Dedifferentiated amniotic fluid mesenchymal stem cell (primary cell): ENCODE measurements at regions not wholly inside any gene's neighbourhood (a gene's known extent, or its start where the extent isn't known, plus 50 kb on each side); places are given as distances from the start of the nearest gene placed in this dataset.

Source experiments
- DNase-seq: peaks from one replicate; pipeline ENCODE4 v3.0.0-alpha.2; 2016; ENCODE audit errors: extremely low spot score

DNA sequence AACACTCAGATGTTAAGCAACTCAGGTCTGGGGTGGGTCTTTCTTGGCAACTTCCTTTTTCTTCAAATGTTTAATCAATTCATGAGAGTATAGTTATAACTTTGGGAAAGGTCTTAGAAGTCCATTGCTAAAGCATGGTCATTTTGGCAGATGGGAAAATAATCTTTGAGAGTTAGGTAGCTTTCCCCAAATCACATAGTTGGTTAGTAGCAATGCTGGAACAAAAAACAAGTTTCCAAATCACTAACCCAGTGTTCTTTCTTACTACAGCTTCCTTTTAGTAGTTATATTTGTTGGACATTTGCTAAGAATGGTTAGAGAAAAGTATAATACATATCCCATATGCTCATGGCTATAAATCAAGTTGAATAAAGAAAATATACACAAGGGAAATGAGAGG lies 185.2 kb upstream of the SLC14A2 start:
- DNase-seq: no peak

DNA sequence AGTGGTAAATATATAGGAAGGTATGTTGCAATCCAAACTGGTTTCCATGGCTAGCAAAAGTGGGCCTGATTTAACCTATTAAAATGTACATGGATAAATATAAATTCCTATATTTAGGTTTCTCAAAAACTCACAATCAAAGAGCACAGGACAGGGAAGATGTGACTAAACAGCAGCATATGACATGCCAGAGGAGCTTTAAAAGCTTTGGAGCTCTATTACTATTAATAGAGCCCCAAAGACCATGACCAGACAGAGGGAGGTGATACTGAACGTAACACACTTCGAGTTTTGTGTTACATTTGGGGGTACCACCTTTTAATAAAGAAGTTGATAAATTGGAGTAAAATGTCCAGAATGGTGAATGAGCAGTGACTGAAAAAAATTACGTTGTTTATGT lies 179.5 kb upstream of the SLC14A2 start:
- no peak for DNase-seq

DNA sequence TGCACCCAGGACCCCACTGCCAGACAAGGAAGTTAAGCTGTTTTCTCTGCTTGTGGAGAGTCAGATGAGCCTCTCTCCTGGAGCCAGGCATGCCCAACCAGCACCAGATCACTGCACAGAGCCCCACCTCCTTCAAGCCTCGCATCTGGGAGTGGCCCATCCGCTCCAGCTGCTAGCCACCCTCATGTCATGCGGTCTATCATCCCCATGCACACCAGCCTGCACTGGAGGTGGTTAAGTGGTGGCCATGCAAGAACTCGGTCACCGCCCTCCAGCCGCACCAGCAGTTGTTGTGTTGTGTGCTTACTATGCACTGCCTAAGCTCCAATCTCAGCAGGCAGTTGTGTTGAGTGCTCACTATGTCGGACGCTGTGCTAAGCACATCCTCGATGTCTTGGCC lies 177.9 kb upstream of the SLC14A2 start:
- no peak for DNase-seq

DNA sequence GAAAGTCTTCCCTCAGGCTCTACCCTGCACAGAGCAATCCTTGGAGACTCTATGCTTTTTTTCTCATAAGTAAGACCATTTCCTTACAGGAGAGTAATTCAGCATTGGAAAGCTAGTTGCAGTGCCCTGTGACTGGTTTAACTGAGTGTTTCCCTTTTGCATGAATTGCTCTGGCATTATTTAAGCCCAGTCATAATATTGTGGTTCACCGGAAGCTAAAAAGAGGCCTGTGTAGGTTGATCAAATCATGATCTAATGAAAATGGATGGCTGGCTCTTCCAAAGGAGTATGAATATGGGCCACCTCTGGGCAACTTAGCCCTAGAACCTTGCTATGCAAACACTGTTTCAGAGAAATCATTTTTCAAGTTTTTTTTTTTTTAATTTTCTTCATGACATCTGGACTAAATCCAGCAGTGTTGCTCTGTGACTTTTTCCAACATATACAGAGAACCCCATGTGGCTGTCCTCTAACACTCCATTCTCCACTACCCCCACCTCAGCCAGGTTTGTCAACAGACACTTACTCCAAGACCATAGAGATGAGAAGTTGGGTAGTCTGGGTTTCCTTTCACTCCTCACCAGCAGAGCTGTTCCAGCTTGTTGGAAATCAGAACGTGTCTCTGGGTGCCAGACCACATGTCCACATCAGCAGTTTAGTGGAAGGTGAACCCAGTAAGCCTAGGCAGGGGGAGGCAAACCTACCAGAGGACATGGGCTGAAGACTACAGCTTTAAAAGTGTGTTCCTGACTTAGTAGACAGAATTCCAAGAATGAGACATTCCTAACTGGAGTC lies 175.2 kb upstream of the SLC14A2 start:
- no peak for DNase-seq

DNA sequence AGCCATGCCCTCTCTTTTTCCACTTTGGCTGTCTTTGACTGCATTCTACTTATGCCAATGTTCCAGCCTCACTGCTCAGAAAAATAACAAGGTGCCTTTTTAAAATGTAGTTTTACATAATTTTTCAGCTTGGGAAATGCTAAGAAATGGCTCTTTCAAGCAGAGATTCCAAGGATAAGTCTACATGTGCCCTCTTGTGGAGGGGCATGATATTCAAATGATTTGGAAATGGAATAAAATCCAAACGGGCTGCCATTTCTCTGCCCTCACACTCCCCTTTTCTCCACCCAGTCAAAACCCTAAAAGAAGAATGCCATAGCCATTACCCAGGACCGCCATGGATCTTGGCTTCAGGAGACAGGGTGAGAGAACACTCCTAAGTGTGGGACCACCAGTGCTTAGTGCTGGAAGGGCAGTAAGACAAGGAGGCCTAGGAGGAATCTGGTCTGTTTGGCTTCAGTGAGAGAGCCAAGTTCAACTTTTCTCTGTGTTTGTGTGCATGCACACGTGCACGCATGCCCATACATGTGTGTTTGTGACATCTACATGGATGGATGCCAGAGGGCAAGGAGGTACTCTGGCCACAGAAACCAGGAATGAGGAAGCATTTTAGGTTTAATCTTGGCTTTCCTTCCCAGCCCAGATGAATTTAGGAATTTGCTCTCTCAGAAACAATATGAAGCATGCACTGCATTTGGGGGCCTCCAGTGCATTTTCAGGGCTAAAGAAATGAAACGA lies 174.0 kb upstream of the SLC14A2 start:
- peak; percentile 20 for DNase-seq

DNA sequence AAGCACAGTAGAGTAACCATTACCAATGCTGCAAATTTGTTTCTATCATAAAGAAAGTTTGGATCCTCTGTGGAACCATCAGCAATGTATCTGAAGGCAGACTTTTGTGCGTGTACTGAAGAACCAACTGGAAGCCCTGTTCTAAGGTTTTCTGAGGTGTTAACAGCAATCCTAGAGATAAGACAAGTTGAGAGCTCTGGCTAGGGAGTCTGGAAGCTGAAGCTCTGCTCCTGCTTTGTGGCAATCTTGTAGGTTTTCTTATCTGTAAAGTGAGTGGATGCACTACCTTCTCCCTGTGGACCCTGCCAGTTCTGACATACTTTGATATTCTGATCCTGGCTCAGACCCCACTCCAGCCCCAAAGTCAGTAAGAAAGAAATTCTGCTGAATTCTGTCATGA lies 171.2 kb upstream of the SLC14A2 start:
- no peak for DNase-seq

DNA sequence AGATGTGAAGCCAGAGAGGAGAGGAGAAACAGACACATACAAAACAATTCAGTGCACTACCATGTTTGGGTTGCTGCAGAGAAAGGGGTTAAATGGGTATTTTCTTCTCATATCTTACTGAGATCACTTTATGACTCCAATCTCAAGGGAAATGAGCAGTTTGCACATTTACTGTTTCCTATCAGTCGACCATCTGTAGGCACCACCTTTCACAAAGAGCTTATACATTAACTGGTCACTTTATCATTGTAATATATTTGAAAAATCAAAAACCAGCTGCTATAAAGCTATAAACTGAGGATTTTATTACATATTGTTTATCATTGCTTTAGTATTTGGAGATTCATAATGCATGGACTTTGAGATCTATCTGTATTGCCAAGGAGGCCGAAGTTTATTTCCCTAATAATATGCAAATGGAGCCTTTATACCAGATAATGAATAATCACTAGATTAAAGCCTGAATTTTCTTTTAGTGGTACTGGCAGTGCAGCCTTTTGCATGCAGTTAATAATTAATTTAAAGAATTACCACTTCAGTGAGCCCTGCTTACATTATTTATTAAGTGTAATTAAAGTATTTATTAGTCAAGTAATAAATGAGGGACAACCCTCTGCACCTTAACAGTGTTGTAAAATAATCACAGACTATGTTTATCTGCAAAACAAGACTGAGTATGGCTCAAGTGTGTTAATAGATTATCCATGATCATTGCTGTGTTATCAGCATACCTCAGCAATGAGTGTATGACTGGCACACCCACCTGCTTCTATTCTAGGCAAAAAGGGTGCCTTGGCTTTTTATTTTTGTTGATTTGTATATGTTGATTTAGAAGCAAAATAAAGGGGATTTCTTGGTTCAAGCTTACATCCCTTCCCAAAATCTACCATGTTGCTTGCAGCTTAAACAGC lies 167.7 kb upstream of the SLC14A2 start:
- no peak for DNase-seq

DNA sequence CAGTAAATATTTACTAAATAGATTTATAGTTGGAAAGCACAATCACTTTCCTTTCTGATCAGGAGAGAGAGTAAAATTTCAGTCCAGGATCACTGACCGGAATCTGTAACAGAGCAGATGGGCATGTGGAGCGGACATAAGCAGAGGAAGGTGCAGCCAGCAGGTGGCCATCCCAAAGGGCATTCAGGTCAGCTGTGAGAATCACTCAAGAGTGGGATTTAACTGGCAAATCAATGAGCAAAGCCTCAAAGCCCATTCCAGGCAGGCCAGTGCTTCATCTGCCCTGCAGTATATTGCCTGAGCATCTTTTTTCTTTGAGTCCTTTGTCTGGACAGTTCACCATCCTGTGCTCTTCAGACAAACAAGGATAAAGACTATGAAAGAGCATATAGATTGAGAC lies 166.4 kb upstream of the SLC14A2 start:
- DNase-seq: no peak

DNA sequence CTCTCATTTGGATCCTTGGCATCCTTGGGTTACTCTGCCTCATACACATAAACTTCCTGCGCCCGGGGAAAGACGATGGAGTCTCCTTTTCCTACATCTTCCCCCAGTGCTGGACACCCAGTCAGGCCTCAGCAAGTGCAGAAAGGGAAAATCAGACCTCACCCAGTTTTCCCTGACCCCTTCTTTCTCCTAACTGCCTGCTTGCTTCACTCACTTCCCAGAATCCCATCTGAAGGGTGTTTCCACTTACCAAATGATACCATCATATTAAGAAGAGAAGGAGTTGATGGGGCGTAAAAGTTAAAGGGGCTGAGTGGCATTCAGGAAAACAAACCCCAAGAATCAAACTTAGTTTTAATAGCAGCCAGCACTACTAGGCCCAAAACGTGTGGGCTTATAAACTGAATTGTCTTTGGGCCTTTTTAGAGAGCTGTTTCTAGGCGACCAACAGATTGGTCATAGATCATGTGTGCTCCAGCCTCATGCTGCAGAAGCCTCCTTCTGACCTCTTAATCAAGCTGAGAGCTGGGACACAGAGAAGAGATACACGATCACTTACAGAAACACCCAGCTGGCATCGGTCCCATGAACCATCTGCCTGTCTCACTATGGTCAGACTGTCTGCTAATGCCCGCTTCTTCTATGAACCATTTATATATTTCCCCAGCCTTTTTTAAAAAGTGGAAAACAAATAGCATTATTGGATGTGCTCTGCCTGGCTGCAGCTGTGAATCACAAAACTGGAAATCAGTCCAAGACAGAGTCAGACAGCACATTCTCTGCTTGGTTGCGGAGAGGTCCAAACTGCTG lies 165.7 kb upstream of the SLC14A2 start:
- no peak for DNase-seq

DNA sequence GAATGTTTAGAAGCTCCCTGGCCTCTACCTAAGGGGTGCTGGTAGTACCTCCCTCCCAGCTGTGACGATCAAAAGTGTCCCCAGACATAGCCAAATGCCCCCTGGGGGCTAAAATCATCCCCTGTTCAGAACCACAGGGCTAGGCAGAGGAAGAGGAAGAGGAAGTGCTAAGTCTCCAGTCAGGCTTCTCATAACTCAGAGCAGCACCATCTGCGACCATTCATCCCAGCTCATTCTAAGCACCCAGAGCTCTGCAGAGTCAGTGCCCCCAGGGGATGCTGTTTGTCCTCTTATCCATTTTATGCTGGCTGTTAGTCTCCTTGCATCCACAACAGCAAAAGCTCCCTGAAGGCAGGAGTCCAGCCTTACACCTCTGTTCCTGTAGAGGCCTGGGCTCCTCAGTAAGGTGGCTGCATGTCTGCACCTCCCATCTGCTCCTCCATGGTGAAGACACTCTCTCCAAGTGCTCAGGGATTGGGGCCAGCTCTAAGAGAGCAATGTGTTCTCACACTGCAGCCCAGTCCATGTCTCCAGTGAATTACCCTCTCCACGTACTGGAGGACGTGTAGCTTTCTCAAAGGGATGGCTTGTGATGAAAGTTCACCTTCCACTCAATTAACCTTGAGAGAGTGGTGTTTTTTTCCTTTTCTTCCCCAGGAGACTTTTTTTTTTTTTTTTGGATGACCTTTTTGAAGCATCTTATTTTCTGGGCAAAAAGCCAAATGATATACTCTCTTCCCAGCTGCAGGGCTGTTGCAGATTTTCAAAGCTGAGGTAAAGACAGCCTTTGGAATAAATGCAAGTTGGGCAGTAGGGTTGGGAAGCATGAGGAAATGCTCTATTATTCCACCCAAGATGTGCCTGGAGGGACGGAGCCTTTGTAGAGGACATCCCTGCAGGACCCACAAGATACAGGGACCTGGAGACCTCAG lies 158.9 kb upstream of the SLC14A2 start:
- DNase-seq: no peak

DNA sequence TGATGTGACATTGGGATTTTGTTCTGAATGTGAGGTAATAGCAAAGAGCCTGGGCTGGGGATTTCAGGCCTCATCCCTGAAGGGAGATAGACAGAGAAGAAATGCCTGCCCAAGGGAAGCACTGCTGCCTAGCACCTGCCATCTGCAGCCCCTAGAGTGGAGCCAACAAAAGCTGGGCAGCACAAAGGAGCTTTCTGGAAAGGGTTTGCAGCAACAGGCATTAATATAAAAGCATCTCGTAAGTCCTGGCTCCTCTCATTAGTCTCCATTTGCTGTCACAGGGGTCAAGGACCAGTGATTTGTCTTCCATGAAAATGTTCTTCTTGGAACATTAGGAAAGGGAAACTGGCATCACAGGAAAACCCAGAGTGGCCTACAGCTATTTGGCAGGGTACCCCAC lies 157.2 kb upstream of the SLC14A2 start:
- no peak for DNase-seq

DNA sequence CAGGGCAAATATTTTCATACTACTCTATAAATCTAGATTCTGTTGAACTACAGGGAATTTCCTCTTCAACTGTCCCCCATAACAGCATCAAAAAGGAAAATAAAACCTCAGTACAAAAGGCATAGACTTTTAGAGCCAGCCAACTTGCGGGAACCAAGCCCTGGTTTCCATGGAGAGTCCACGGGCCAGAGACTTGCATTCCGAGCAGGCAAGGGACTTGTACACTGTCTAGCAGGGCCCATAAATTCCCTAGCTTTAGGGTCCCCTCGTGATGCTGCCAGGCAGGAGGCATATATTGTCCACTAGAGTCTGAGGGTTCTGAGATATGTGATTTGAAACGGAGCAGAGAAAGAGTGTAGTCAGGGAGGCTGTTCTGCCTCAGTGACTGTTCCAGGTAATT lies 153.1 kb upstream of the SLC14A2 start:
- no peak for DNase-seq

DNA sequence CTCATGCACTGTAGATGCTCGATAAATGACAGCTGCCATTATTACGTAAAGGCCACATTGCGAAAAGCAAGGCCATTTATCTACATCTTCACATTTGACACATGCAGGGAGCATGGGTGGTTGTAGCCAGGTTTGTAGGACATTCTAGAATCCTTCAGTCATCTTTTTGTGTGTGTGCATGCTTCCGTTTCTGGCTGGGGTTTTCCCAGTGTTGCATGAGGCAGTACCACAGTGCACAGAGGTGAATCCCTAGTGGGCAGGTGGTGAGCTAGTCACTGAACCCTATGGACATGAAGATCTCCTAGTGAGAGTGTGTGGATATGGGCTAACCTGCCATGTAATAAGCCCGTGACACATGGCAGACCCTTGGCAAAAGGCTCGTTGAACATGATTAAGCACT lies 151.8 kb upstream of the SLC14A2 start:
- no peak for DNase-seq

DNA sequence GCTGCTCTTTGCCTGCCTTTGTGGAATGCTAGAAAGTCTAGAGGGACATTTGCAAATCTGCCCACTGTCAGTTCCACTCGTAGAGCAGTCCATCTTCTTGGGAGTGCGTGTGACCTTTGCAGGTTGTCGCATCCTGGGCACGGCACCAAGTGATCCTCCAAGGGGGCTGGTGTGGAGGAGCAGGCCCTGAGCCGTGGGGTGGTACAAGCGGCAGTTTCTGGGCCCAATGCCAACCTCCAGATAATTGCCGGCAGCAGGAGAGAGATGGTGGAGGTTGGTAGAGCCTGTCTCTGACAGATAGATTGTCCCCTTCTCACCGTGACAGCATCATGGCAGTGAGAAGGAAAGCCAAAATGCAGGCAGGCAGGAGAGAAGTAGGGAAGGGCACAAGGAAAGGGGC lies 150.7 kb upstream of the SLC14A2 start:
- DNase-seq: no peak

DNA sequence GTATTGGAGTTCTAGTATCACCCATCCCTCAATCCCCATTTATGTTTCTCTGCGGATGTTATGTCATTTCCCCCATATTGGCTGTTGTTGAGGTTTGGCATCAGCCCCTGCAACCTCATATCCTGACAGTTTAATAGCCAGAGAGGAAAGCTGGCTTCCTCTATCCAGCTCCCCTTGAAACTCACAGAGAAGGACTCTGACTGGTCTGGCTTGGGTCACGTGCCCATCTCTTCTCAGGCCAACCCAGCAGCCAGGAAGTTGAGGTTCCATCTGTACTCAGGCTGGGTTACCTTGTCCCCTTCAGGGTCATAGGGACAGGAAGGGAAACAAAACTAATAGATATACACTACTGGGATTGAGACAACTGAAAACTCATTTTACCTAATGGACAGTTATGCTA lies 148.0 kb upstream of the SLC14A2 start:
- DNase-seq: no peak

DNA sequence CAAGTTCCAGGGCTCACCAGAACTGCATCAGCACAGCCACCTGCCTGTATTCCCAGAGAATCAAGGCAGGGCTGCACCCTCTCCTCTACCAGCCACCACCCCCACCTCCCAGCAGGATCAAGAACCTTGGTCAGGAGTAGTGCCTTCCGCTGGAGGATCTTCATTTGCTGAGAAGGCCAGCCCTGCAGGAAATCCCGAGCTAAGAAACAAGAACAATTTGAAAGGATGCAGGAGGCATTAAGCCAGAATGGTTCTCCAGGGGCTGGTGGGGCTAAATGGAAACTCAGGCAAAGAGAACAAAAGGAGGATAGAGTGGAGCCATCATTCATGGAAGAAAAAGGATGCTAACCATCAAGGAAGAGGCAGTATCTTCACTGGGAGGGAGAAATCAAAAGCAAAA lies 147.3 kb upstream of the SLC14A2 start:
- DNase-seq: no peak

DNA sequence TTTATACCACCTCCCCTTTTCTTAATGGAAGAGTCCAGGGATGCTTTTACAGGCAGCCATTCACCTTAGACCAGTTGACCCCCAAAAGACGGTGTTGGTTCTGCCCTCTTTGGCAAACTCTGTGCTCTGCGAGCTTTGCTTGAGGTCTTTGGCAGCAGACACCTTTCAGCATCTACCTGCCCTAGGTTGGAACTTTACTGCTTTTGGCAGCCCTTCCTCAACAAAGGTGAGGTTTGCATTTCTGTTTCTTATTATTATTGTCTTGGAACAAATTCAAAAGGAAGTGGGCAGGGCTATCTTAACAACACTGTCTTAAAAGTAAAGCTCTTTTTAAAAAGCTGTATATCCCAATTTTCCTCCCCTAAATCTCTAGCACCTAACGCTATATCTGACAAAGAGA lies 136.4 kb upstream of the SLC14A2 start:
- DNase-seq: no peak

DNA sequence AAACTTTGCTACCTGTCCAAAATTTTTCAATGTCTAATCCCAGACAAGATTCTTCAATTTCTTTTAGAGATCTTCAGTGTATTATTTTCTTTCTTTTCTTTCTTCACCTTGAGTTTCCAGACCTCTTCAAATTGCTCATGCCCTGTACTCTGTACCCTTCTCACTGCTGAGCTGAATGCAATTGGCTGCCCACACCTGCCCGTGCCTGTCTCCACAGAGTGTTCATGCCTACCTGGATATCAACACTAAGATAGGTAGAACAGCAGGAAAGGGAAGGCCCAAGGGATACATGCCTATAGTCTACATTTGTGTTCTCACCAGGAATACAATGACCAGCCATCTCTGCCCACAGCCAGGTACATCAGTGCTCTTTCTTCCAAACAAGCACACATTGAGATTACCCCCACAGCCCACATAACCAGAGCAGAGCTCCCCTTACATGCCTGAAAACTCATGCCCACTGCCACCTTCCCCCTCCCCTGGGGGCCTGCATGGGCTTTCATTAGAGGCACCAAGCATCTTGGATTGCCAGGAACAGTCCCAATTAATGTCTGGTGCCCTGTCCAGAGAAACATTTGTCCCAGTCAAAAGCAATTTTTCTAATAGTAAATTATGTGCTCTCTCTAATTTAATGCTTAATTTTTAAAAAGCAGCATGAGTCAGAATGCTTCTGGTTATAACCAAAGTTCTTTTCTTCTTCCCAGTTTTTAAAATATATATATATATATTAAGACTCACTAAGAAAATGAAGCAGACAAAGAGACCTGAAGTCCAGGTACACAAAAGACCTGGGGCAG lies 134.9 kb upstream of the SLC14A2 start:
- no peak for DNase-seq

DNA sequence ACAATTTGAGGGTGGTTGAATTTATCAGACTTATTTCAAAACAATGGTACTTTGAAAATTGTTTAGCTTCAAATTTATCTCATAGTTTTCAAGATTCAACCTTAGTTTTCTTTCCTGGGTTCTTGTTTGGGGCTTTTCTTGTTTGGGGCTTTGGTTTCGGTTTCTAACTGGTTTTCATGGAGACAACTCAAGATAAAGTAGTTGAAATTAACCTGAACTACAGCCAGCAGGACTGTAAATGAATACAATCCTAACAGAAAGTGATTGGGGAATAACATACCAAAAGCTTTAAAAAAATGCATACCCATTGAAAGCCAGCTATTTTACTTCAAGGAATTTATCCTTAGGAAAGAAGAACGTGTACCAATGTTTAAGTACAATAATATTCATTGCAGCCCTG lies 133.5 kb upstream of the SLC14A2 start:
- DNase-seq: no peak

DNA sequence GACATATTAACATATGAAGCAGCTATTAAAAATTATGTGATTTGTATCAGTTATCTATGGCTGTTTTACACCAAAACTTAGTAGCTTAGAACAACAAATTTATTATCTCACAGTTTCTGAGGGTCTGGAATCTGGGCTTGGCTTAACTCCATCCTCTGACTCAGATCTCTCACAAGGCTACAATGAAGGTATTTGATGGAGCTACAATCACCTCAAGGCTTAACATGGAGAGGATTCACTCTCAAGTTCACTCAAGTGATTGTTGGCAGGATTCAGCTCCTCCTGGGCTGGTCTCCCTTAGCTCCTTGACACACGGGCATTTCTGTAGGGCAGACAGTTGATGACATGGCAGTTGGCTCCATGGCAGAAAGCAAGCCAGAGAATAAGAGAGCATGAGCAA lies 133.0 kb upstream of the SLC14A2 start:
- DNase-seq: no peak
